PC-3 (cell line): ENCODE measurements at regions not wholly inside any gene's neighbourhood (a gene's known extent, or its start where the extent isn't known, plus 50 kb on each side); places are given as distances from the start of the nearest gene placed in this dataset.

Experiments
- EZH2 ChIP-seq: fragments of 300-600 bp; sonication (generic); IDR thresholded peaks from one replicate; pipeline ENCODE4 v1.6.1; 2017; ENCODE audit warnings: antibody characterized with exemption, mild to moderate bottlenecking, low read length; ENCODE audit not compliant: unreplicated experiment
- TF ChIP-seq, protein P1 (sequence below): fragments of 300-600 bp; sonication (generic); conservative IDR thresholded peaks from 2 replicates; pipeline ENCODE4 v1.5.1; 2017; ENCODE audit warnings: antibody characterized with exemption, low read depth, mild to moderate bottlenecking, low read length

DNA sequence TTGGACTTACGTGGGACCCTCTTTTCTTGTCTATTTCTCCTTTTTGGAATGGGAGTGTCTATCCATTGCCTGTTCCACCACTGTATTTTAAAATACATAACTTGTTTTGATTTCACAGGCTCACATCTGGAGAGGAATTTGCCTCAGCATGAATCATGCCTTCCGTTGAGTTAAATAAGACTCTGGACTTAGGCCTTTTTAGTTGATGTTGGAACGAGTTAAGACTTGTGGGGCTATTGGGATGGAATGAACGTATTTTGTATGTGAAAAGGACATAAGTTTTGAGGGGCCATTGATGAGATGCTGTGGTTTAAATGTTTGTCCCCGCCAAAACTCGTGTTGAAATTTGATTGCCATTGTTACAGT, 66.2 kb downstream of the BEX3 start:
- TF ChIP-seq, protein P1, sequence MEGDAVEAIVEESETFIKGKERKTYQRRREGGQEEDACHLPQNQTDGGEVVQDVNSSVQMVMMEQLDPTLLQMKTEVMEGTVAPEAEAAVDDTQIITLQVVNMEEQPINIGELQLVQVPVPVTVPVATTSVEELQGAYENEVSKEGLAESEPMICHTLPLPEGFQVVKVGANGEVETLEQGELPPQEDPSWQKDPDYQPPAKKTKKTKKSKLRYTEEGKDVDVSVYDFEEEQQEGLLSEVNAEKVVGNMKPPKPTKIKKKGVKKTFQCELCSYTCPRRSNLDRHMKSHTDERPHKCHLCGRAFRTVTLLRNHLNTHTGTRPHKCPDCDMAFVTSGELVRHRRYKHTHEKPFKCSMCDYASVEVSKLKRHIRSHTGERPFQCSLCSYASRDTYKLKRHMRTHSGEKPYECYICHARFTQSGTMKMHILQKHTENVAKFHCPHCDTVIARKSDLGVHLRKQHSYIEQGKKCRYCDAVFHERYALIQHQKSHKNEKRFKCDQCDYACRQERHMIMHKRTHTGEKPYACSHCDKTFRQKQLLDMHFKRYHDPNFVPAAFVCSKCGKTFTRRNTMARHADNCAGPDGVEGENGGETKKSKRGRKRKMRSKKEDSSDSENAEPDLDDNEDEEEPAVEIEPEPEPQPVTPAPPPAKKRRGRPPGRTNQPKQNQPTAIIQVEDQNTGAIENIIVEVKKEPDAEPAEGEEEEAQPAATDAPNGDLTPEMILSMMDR: no peak
- TF ChIP-seq EZH2: no peak
